GM19395 (cell line): ENCODE measurements at regions not wholly inside any gene's neighbourhood (a gene's known extent, or its start where the extent isn't known, plus 50 kb on each side); places are given as distances from the start of the nearest gene placed in this dataset.
"Not testable (repeated sequence)": the region's sequence is repeated elsewhere in the genome, so short reads cannot be mapped to it uniquely, and the experiment has no call there.

Source experiments
- ATAC-seq: cut with Tn5 transposase; IDR thresholded peaks from one replicate; pipeline ENCODE4 v1.9.1; 2021; ENCODE audit warnings: mild to moderate bottlenecking, moderate library complexity; ENCODE audit not compliant: unreplicated experiment

GRCh38 chr6:66568271-66568670 is 861.2 kb upstream of the EYS start:
- ATAC-seq, result no peak

GRCh38 chr6:66561479-66561878 is 854.5 kb upstream of the EYS start:
- ATAC-seq, result no peak

GRCh38 chr6:66558189-66558588 is 851.2 kb upstream of the EYS start:
- peak; percentile 67 for ATAC-seq

GRCh38 chr6:66556936-66557335 is 849.9 kb upstream of the EYS start:
- no peak for ATAC-seq

GRCh38 chr6:66555082-66555481 is 848.1 kb upstream of the EYS start:
- ATAC-seq, result no peak

- ATAC-seq, result no peak
Observed at GRCh38 chr6:66553441-66553840, 846.4 kb upstream of the EYS start.

GRCh38 chr6:66538551-66539135 is 831.6 kb upstream of the EYS start:
- no peak for ATAC-seq

GRCh38 chr6:66533921-66534404 is 826.9 kb upstream of the EYS start:
- no peak for ATAC-seq

GRCh38 chr6:66526061-66526460 is 819.0 kb upstream of the EYS start:
- no peak for ATAC-seq

GRCh38 chr6:66522864-66523263 is 815.8 kb upstream of the EYS start:
- no peak for ATAC-seq

- no peak for ATAC-seq
Observed at GRCh38 chr6:66516377-66516776, 809.4 kb upstream of the EYS start.

- ATAC-seq, result no peak
Observed at GRCh38 chr6:66508433-66508832, 801.4 kb upstream of the EYS start.

GRCh38 chr6:66499851-66500250 is 792.8 kb upstream of the EYS start:
- ATAC-seq, result no peak

- no peak for ATAC-seq
Observed at GRCh38 chr6:66496659-66497058, 789.6 kb upstream of the EYS start.

GRCh38 chr6:66494643-66495042 is 787.6 kb upstream of the EYS start:
- not testable (repeated sequence) for ATAC-seq

- no peak for ATAC-seq
Observed at GRCh38 chr6:66489269-66489987, 782.4 kb upstream of the EYS start.

- no peak for ATAC-seq
Observed at GRCh38 chr6:66481216-66481615, 774.2 kb upstream of the EYS start.

GRCh38 chr6:66478705-66479104 is 771.7 kb upstream of the EYS start:
- no peak for ATAC-seq

GRCh38 chr6:66435321-66435720 is 728.3 kb upstream of the EYS start:
- ATAC-seq, result no peak

GRCh38 chr6:66429210-66429609 is 722.2 kb upstream of the EYS start:
- ATAC-seq, result no peak

GRCh38 chr6:66423047-66423446 is 716.0 kb upstream of the EYS start:
- no peak for ATAC-seq

GRCh38 chr6:66421570-66421969 is 714.5 kb upstream of the EYS start:
- ATAC-seq, result no peak

GRCh38 chr6:66418906-66419305 is 711.9 kb upstream of the EYS start:
- no peak for ATAC-seq
